ENCODE measurements at regions not wholly inside any gene's neighbourhood (a gene's known extent, or its start where the extent isn't known, plus 50 kb on each side); places are given as distances from the start of the nearest gene placed in this dataset.

DNA sequence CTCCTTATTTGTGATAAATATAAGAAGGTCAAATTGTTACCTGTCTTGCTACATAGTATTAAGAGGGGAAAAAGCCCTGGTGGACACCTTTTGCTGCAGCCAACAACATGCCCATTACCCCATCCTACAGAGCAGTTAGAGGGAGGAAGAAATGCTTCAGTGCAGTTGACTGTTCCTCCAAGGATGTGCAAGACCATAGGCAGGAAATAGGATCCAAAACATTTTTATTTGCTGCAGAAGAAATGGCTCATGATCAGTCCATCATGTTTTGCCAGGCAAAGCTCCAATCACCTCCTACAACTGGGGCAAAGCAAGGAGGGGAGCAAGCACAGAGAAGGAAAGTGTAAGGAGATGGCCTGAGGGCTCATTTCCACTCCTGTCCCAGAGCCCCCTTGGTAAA is 399.1 kb upstream of the PIK3R1 start:
- Histone ChIP-seq H3K4me2 (ENCODE audit: insufficient read depth, insufficient read length, low read length) (no peak overlapping the region), H3K27ac (ENCODE audit: insufficient read length, low read depth, low read length) (no peak overlapping the region), H2BK120ac (ENCODE audit: low read depth, low read length, poor library complexity, severe bottlenecking) (no peak overlapping the region), H2BK20ac (ENCODE audit: low read depth, low read length, poor library complexity, severe bottlenecking) (no peak overlapping the region), H3K18ac (ENCODE audit: insufficient read length, low read depth, low read length) (no peak overlapping the region), H3K23ac (ENCODE audit: insufficient read length, low read depth, low read length) (no peak overlapping the region), H3T11ph (ENCODE audit: low read length) (no peak overlapping the region), H4K5ac (ENCODE audit: insufficient read length, low read depth, low read length) (no peak overlapping the region), H2BK12ac (ENCODE audit: insufficient read length, low read depth, low read length) (no peak overlapping the region), H2BK15ac (ENCODE audit: low read depth, low read length) (no peak overlapping the region), H3K56ac (ENCODE audit: insufficient read length, low read depth, low read length) (no peak overlapping the region), H3K9ac (ENCODE audit: extremely low read depth, insufficient read length, low read length) (no peak overlapping the region), H3K23me2 (ENCODE audit: insufficient read length, low read depth, low read length, poor library complexity, severe bottlenecking) (no peaks in the 10 kb centered on the region), H2AFZ (ENCODE audit: low read length) (no peak overlapping the region), H3K79me2 (ENCODE audit: insufficient read depth, low read length) (peaks cover 2% of the 10 kb centered on the region; the same call in 1 of the 2 replicates), H2AK5ac (ENCODE audit: insufficient read length, low read length) (no peak overlapping the region), H3K4me1 (ENCODE audit: insufficient read depth, low read length) (peaks cover 2% of the 10 kb centered on the region; the same call in 1 of the 2 replicates), H4K8ac (replicated peaks; ENCODE audit: insufficient read length, low read depth, low read length) (no peak overlapping the region), H2BK5ac (ENCODE audit: insufficient read length, low read length) (no peak overlapping the region), H3K79me1 (ENCODE audit: insufficient read depth, low read depth, low read length, poor library complexity, severe bottlenecking) (no peaks in the 10 kb centered on the region), H3K27me3 (ENCODE audit: insufficient read depth, low read length) (no peaks in the 10 kb centered on the region), H4K20me1 (ENCODE audit: control insufficient read depth, insufficient read depth, insufficient read length) (no peaks in the 10 kb centered on the region), H3K9me3 (ENCODE audit: control insufficient read depth, low read depth, low read length) (no peaks in the 10 kb centered on the region), H3K14ac (ENCODE audit: insufficient read depth, low read length) (no peak overlapping the region), H3K4ac (ENCODE audit: low read depth, low read length) (no peak overlapping the region), H4K91ac (ENCODE audit: insufficient read length, low read depth, low read length) (no peak overlapping the region)
- H3K27me3 Mint-ChIP-seq (ENCODE audit: low read depth) = no peaks in the 10 kb centered on the region
- TF ChIP-seq CTCF (conservative IDR thresholded peaks at IDR 0.05) = no peak
- no peak for DNase-seq
- H3K4me1 Mint-ChIP-seq = peaks cover 26 to 36% of the 10 kb centered on the region in 2 experiments
- H3K9me3 Mint-ChIP-seq = peaks cover 9 to 13% of the 10 kb centered on the region in 2 experiments; a peak in 4 of 5 replicates
- peaks cover 0 to 29% (median 9%) of the 10 kb centered on the region in 3 experiments; a peak in 5 of 7 replicates for H3K36me3 Mint-ChIP-seq (ENCODE audit: insufficient read depth in 1 of 3, low read depth in 3 of 3)
- H3K4me3 Mint-ChIP-seq = peak overlapping the region in 1 of 2 experiments; percentile 24; a peak in 1 of 5 replicates
- H3K27ac Mint-ChIP-seq = no peak overlapping the region
